ENCODE measurements at regions not wholly inside any gene's neighbourhood (a gene's known extent, or its start where the extent isn't known, plus 50 kb on each side); places are given as distances from the start of the nearest gene placed in this dataset.

- no peak for DNase-seq (ENCODE audit: low read depth)
- TF ChIP-seq CTCF (IDR thresholded peaks at IDR 0.05; ENCODE audit: insufficient read depth, low read depth, low read length): no peak
- H3K4me3 ChIP-seq (ENCODE audit: low read depth, low read length): no peak overlapping the region
Observed at GRCh38 chr9:1216532-1216931, 166.4 kb downstream of the DMRT2 start.

- no peak for DNase-seq (ENCODE audit: low read depth)
- H3K4me3 ChIP-seq (ENCODE audit: low read depth, low read length): no peak overlapping the region
- TF ChIP-seq CTCF (IDR thresholded peaks at IDR 0.05; ENCODE audit: insufficient read depth, low read depth, low read length): no peak
Observed at GRCh38 chr9:1217076-1217475, 166.9 kb downstream of the DMRT2 start.

GRCh38 chr9:1219284-1219683 is 169.1 kb downstream of the DMRT2 start:
- DNase-seq (ENCODE audit: low read depth): no peak
- no peak for TF ChIP-seq CTCF (IDR thresholded peaks at IDR 0.05; ENCODE audit: insufficient read depth, low read depth, low read length)
- no peak overlapping the region for H3K4me3 ChIP-seq (ENCODE audit: low read depth, low read length)

GRCh38 chr9:1221298-1221697 is 171.1 kb downstream of the DMRT2 start:
- TF ChIP-seq CTCF (IDR thresholded peaks at IDR 0.05; ENCODE audit: insufficient read depth, low read depth, low read length): no peak
- DNase-seq (ENCODE audit: low read depth): no peak
- H3K4me3 ChIP-seq (ENCODE audit: low read depth, low read length): no peak overlapping the region

GRCh38 chr9:1222511-1222910 is 172.4 kb downstream of the DMRT2 start:
- DNase-seq (ENCODE audit: low read depth): peak; percentile 12
- H3K4me3 ChIP-seq (ENCODE audit: low read depth, low read length): no peak overlapping the region
- no peak for TF ChIP-seq CTCF (IDR thresholded peaks at IDR 0.05; ENCODE audit: insufficient read depth, low read depth, low read length)

GRCh38 chr9:1231998-1232919 is 182.1 kb downstream of the DMRT2 start:
- no peak overlapping the region for H3K4me3 ChIP-seq (ENCODE audit: low read depth, low read length)
- no peak for TF ChIP-seq CTCF (IDR thresholded peaks at IDR 0.05; ENCODE audit: insufficient read depth, low read depth, low read length)
- DNase-seq (ENCODE audit: low read depth): peak; percentile 76

Data from fibroblast of villous mesenchyme (primary cell).